GM12874 (cell line): ENCODE measurements at regions not wholly inside any gene's neighbourhood (a gene's known extent, or its start where the extent isn't known, plus 50 kb on each side); places are given as distances from the start of the nearest gene placed in this dataset.

Source experiments
- TF ChIP-seq, protein P1 (sequence below): IDR thresholded peaks from 2 replicates; pipeline ENCODE4 v1.5.1; 2011; ENCODE audit warnings: low read depth, mild to moderate bottlenecking, control low read depth, low read length, moderate library complexity; ENCODE audit not compliant: insufficient read depth

GRCh38 chr16:6714510-6714909 lies 618.1 kb upstream of the RBFOX1 start:
- TF ChIP-seq, protein P1, sequence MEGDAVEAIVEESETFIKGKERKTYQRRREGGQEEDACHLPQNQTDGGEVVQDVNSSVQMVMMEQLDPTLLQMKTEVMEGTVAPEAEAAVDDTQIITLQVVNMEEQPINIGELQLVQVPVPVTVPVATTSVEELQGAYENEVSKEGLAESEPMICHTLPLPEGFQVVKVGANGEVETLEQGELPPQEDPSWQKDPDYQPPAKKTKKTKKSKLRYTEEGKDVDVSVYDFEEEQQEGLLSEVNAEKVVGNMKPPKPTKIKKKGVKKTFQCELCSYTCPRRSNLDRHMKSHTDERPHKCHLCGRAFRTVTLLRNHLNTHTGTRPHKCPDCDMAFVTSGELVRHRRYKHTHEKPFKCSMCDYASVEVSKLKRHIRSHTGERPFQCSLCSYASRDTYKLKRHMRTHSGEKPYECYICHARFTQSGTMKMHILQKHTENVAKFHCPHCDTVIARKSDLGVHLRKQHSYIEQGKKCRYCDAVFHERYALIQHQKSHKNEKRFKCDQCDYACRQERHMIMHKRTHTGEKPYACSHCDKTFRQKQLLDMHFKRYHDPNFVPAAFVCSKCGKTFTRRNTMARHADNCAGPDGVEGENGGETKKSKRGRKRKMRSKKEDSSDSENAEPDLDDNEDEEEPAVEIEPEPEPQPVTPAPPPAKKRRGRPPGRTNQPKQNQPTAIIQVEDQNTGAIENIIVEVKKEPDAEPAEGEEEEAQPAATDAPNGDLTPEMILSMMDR: no peak

DNA sequence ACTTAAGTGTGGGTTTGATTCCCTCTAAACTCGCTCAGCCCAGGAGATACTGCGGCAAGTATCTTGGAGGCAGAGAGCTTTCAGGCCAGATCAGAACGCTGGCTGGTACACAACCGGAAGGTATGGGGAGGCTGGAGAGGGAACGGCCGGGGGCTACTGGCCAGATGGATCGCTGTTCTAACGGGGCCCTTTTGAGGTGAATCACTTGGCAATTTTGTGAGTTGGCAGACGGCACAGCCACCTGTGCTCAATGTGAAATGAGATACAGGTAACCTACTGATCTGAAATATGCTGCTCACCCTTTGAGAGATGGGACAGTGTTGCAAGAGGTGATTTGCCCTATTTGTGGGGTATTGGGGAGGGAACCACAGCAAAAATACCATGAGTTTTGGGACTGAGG lies 622.9 kb upstream of the RBFOX1 start:
- TF ChIP-seq, protein P1: no peak

DNA sequence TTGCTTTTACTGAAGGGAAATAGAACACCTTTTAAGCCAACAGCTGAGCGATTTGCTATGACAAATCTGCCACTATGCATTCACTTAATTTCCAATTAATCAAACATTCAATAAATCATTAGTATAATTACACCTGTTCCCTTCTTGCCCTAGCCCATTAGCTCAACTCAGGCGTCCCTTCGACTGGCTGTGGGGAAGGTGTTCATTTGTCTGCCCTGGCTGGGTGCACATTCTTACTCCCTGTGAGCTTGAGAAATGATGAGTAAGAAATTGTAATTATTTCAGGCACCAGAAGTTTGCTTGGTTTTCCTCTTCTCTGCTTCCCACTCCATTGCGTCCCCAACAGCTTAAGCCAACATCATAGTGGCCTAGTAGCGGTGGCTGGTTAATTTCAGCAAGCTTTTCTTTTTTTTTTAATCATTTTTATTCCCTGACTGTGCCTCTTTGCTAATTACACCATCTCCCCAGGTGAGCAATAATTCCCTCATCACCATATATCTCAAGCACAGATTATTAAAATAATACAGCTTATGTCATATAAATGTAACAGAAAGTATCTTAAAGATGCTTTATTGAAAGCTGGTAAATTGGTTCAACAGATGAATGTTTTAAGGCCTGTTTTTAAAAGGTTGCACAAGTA lies 623.9 kb upstream of the RBFOX1 start:
- TF ChIP-seq, protein P1: no peak

DNA sequence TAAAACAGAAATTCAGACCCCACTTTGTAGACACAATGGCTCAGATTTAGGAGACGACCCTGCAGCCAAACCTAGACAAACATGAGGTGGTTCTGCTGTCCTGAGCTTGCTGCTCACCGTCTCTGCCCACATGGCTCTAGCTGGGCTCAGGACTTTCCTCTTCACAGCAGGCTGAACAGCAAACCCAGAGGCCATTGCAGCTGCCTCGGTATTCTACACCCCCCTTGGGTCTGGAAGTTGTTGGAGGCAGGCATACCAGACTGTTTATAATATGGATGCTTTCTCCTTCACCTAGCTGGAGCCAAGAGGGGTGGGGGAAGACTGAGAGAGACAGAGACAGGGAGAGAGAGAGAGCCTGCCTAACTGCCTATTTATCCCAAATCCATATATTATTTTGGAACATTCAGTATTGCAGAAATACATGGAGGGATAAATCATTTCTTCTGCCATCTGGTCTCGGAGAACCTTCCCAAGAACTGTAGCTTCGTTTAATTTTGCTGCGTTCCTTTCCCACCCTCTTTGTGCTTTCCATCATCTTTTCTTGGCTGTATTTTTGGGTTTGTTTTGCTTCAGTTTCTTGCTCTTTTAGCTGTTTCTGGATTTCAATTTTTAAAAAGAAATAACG lies 628.2 kb upstream of the RBFOX1 start:
- TF ChIP-seq, protein P1: no peak

DNA sequence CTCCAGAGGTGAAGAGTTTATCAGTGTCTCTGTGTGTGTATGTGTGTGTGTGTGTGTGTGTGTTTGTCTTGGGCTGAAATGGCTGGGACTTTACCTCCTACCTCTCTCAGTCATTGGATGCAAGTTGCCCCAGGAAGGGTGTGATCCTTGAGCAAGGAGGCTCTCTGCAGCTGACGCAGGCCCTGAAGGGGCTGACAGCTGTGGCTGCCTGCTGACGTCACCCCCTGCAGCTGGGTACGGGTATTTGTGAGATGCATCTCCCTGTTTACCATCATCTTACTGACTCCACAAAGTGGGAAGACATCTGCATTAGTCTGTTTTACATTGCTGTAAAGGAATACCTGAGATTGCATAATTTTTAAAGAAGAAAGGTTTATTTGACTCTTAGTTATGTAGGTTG lies 631.5 kb upstream of the RBFOX1 start:
- TF ChIP-seq, protein P1: no peak

GRCh38 chr16:6698548-6698947 lies 634.1 kb upstream of the RBFOX1 start:
- TF ChIP-seq, protein P1: no peak

- TF ChIP-seq, protein P1: no peak
Observed at GRCh38 chr16:6695666-6696065, 637.0 kb upstream of the RBFOX1 start.
